DND-41 (cell line): ENCODE measurements at regions not wholly inside any gene's neighbourhood (a gene's known extent, or its start where the extent isn't known, plus 50 kb on each side); places are given as distances from the start of the nearest gene placed in this dataset.

ENCODE experiments used
- EZH2 ChIP-seq: IDR thresholded peaks from 3 replicates; pipeline ENCODE4 v1.6.1; 2012; ENCODE audit warnings: borderline replicate concordance, low read depth, mild to moderate bottlenecking, moderate library complexity, low read length, inconsistent platforms; ENCODE audit not compliant: severe bottlenecking
- TF ChIP-seq, protein P1 (sequence below): IDR thresholded peaks from 2 replicates; pipeline ENCODE4 v1.5.1; 2012; ENCODE audit warnings: borderline replicate concordance, low read length, moderate library complexity, mild to moderate bottlenecking; ENCODE audit not compliant: poor library complexity, severe bottlenecking; ENCODE audit errors: extremely low read depth

GRCh38 chr4:27098034-27098433 is 237.4 kb downstream of the STIM2 start:
- TF ChIP-seq, protein P1, sequence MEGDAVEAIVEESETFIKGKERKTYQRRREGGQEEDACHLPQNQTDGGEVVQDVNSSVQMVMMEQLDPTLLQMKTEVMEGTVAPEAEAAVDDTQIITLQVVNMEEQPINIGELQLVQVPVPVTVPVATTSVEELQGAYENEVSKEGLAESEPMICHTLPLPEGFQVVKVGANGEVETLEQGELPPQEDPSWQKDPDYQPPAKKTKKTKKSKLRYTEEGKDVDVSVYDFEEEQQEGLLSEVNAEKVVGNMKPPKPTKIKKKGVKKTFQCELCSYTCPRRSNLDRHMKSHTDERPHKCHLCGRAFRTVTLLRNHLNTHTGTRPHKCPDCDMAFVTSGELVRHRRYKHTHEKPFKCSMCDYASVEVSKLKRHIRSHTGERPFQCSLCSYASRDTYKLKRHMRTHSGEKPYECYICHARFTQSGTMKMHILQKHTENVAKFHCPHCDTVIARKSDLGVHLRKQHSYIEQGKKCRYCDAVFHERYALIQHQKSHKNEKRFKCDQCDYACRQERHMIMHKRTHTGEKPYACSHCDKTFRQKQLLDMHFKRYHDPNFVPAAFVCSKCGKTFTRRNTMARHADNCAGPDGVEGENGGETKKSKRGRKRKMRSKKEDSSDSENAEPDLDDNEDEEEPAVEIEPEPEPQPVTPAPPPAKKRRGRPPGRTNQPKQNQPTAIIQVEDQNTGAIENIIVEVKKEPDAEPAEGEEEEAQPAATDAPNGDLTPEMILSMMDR = no peak
- TF ChIP-seq EZH2 = no peak
